CD1c-positive myeloid dendritic cell (primary cell): ENCODE measurements at regions not wholly inside any gene's neighbourhood (a gene's known extent, or its start where the extent isn't known, plus 50 kb on each side); places are given as distances from the start of the nearest gene placed in this dataset.
"Not testable (repeated sequence)": the region's sequence is repeated elsewhere in the genome, so short reads cannot be mapped to it uniquely, and the experiment has no call there.

Experiments
- DNase-seq: peaks from one replicate; pipeline ENCODE4 v3.0.0-alpha.2; 2016; ENCODE audit errors: extremely low spot score

DNA sequence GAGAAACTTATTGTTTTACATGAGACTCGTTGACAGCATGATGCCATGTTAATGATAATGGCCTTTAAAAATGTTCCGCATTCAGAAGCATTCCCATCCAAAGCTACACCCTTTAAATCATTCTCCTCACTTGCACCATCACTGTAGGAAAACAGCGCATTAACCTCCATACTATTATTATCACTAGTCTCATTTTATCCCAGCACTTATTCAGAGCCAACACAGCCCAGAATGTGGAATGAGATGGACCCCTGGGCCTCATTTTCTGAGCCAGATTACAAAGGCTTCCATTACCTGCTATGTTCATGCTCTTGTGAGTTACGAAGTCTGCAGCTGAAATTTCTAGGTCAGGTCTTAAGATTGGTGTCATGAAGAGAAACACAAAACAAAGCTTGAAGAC, 159.4 kb downstream of the HS3ST3A1 start:
- no peak for DNase-seq

DNA sequence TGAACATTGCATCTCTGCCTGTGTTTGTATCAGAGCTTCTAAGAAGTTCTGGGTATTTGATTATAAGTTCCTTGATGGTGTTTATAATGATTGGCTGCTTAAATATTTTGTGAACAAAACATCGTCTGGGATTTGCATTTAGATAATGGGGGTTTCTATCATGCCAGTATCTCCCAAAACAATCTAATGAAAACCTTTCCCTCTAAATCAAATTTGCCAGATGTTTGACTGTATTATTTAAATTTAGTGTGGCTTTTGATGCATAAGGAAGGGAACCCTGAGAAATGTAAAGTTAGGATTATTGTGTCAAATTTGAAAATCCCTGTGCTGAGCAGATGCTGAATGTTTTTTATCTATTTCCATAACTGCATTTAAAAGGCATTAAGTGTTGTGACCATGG, 159.9 kb downstream of the HS3ST3A1 start:
- no peak for DNase-seq

GRCh38 chr17:13437966-13438779, 163.6 kb downstream of the HS3ST3A1 start:
- no peak for DNase-seq

- DNase-seq: no peak
Measured at GRCh38 chr17:13435230-13435629, 166.5 kb downstream of the HS3ST3A1 start.

- no peak for DNase-seq
Measured at GRCh38 chr17:13429201-13429600, 172.5 kb downstream of the HS3ST3A1 start.

DNA sequence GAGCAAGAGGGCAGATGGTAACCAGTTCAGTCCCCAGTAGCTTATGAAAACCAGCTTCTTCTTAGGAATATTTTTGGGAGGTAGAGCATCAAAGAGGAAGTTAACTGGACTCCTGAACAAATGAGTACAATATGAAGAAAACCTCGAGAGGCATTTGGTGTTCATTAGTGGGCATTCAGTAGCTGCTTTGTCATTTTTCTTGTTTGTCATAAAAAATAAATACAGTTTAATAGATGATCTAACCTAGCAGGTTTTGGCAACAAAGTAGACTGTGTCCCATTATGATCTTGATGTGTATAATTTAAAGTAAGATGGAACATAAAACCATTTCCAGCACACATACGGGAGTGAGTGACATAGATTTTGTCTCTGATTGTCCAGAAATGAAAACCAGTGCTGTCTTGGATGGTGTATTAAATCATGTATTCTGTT, 173.1 kb downstream of the HS3ST3A1 start:
- DNase-seq: no peak

- no peak for DNase-seq
Measured at GRCh38 chr17:13426991-13427390, 174.7 kb downstream of the HS3ST3A1 start.

DNA sequence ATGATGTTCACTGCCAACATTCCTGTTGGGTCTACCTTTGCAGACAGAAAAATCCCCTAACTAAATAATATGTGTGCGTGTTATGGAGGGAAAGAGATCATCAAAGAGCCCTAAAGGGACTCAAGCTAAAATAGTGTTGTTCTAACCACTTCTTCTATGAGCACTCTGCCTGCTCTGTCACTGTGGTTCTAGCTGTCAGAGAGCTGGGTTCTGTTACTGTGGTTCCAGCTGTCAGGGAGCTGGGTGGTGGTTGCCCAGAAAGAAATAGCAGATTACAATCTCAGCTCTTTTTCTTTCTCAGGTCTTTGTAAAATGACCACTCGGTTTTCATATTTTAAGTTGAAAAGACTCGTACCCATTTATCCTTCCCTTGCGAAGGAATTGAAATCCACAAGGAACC, 176.3 kb downstream of the HS3ST3A1 start:
- DNase-seq: no peak

- no peak for DNase-seq
Measured at GRCh38 chr17:13421581-13422130, 180.1 kb downstream of the HS3ST3A1 start.

DNA sequence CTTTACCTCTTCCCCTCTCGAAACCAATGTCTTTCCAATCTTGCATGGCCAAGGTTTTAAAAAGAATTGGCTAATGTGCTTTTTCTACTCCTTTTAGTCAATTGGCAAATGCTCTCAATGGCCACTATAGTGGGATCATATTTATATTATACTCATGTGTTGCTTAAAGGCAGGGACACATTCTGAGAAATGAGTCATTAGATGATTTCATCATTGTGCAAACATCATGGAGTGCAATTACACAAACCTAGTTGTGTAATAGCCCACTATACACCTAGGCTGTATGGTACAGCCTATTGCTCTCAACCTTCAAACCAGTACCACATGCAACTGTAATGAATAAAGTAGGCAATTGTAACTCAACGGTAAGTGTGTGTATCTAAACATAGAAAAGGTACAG, 180.9 kb downstream of the HS3ST3A1 start:
- peak; percentile 55 for DNase-seq

DNA sequence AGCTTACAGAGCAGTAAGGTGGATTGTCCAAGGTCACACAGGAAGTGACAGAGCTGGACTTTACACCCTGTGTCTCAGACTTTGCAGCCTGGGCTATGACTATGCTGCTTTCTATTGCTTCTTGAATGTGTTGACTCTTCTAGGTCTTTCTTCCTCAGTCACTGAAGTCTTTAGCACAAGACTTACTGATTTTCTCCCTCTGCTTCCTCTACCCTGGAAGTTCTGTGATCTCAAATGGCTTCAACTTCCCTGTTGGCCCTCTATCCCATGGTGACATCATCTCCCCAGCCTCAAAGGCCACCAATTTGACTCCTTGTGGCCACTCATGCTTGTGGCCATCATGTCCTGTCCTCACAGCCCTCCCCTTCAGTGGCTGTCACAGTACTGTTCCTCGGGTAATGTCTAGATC, 181.3 kb downstream of the HS3ST3A1 start:
- peak; percentile 29 for DNase-seq

DNA sequence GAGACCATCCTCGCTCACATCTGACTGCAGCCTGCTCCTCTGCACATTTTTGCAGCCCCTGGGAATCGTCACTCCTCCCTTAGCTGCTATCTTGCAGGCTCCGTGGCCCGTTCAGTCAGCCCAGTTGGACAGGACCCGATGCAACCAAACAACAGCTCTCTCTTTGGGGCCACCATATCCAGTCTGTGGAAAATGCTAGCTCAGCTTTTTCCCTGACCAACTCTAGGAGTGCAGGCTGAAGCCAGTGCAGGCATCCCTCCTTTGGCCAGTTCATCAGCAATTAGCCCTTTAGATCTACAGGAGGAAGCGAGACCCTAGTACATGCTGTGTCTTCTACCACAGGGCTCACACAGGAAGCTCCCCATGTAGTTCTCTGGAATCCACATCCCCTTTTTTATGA, 182.1 kb downstream of the HS3ST3A1 start:
- DNase-seq: no peak

GRCh38 chr17:13418891-13419290, 182.8 kb downstream of the HS3ST3A1 start:
- DNase-seq: no peak

- no peak for DNase-seq
Measured at GRCh38 chr17:13417381-13417950, 184.3 kb downstream of the HS3ST3A1 start.

- DNase-seq: no peak
Measured at GRCh38 chr17:13416748-13417363, 184.9 kb downstream of the HS3ST3A1 start.

DNA sequence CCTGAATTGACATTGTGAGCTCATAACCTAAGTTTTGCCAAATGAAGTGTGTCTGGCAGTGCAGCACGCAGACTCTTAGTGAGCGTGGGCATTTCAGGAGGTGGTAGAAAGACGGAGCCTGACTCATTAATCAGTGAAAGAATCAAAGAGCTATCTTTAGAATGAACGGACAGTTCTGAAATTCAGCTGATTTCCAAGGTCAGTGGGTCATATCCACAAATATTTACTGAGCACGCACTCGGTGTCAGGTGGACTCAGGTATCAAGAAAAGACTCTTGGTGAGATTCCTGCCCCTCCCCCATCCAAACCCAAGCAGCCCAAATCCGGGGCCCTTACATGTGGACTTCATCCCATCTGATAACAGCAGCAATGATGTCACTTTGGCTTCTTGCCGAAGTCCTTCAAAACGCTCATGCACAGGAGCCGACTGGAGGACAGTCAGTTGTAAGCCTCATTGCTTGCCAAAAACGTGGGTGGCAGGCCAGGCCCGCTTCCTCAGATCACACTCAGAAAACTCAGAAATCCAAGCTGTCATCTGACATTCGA, 185.8 kb downstream of the HS3ST3A1 start:
- peak; percentile 23 for DNase-seq

- not testable (repeated sequence) for DNase-seq
Measured at GRCh38 chr17:13415200-13415599, 186.5 kb downstream of the HS3ST3A1 start.

GRCh38 chr17:13413001-13413400, 188.7 kb downstream of the HS3ST3A1 start:
- no peak for DNase-seq

DNA sequence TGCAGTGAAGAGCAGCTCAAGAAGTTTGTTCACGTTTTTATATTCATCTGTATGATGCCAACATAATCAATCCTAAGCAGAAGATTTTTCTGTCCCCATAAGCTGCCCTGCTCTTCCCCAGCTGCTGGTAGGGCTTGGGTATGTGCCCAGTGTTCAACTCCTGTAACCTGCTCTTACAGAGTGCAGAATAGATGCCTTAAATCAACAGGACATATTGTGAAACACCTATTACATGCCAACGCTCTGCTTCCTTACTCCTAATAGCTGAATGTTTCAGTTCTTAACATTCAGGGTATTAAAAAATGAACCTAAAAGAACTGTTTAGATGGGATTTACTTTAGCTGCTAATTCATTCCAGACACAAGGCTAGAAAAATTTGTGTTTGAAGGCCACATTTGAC, 190.9 kb downstream of the HS3ST3A1 start:
- DNase-seq: no peak

DNA sequence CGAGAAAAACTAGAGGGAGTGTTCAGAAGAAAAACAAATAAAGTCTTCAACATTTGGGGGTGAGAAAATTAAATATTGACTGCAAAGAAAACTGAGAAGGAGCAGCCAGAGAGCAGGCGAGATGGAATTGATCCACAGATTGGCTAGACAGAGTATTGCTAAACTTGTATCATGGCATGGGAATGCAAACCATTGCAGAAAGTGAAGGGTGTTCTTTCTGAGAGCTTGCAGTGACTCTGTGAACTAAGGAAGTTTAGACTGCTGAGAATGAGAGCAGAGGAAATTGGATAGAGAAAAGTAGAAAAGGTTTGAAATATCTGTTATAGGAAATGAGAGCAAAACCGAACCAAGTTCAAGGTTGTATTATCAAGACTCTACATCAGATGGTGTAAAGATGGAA, 191.5 kb downstream of the HS3ST3A1 start:
- DNase-seq: no peak

DNA sequence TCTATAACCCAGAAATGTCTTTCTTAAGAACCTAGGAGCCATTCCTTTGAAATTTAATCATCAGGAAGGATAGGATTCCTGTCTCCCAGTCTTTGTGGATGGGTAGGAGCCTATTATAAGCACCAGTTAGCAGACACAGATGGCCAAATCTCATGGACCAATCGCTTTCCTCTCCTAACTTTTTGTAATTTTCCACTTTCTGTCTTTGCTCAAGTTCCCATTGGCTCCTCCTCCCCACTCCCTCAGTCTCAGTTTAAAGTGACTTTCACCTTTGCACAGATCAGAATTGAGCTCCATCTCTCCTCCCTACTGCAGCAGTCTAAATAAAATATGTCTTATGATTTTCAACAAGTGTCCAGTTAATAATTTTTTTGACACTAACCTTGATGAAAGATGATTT, 192.3 kb downstream of the HS3ST3A1 start:
- no peak for DNase-seq

DNA sequence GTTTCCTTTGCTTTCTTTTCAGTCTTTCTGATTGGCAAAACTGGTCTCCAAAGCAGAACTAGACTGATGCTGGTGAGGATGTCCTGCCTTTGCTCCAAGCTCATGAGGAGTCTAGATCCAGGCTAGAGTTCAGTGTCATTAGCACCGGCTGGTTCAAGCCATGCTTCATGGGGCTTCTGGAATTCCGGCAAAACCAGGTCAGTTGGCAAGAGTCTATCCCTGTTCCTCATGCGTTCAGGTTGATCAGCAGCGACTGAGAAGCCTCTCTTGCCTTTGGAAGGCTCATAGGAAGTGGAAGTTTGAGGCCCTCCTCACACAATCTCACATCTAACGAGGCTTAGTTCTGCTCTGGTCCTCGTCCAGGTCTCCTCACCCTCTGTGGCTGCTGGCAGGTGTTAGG, 194.3 kb downstream of the HS3ST3A1 start:
- DNase-seq: no peak
